ENCODE measurements at regions not wholly inside any gene's neighbourhood (a gene's known extent, or its start where the extent isn't known, plus 50 kb on each side); places are given as distances from the start of the nearest gene placed in this dataset.
"Not testable (repeated sequence)": the region's sequence is repeated elsewhere in the genome, so short reads cannot be mapped to it uniquely, and the experiment has no call there.

DNA sequence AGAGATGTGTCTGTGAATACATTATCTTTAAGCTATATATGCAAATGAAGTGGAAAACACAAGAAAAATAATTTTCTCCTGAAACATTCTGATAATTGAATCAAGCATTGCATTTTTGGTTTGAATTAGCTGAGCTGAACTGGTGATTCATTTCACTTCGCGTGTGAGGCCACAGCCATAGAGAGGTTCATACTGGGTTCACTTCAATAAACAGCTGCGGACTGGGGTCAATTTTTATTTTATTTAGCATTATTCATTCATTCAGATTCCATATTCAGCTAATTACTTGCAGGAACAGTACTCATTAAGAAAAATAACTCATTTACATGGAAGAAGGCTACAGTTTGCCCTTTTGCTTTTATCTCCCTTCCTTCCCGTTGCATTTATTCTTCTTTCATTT is 195.2 kb upstream of the LRIG3 start:
- TF ChIP-seq CTCF (IDR thresholded peaks at IDR 0.05; ENCODE audit: low read length) = no peak
- TF ChIP-seq EZH2phosphoT487 (IDR thresholded peaks at IDR 0.05; ENCODE audit: low read length) = no peak
- no peak for TF ChIP-seq EZH2 (optimal IDR thresholded peaks at IDR 0.05; ENCODE audit: low read depth, low read length)
- Histone ChIP-seq H3K9me3 (replicated peaks; ENCODE audit: insufficient read depth, low read length) (no peaks in the 10 kb centered on the region), H3K79me2 (ENCODE audit: low read length) (no peaks in the 10 kb centered on the region), H2AFZ (ENCODE audit: low read length) (no peak overlapping the region), H3K9ac (ENCODE audit: low read length) (no peak overlapping the region), H3K4me2 (ENCODE audit: low read depth, low read length) (no peak overlapping the region), H3K36me3 (replicated peaks; ENCODE audit: insufficient read depth, low read length) (no peaks in the 10 kb centered on the region), H3K27ac (ENCODE audit: low read length) (no peak overlapping the region), H3K9me2 (replicated peaks; ENCODE audit: insufficient read depth, low read length) (no peaks in the 10 kb centered on the region), H3K4me1 (ENCODE audit: low read length) (no peaks in the 10 kb centered on the region), H4K20me1 (ENCODE audit: insufficient read depth, low read length) (no peaks in the 10 kb centered on the region), H3F3A (ENCODE audit: insufficient read depth, low read length) (no peaks in the 10 kb centered on the region), H3K27me3 (replicated peaks; ENCODE audit: insufficient read depth, low read length) (no peaks in the 10 kb centered on the region), H3K4me3 (ENCODE audit: low read length) (no peak overlapping the region)
- no peak for DNase-seq

- H3K4me2 ChIP-seq (ENCODE audit: low read depth, low read length) = peak overlapping the region; percentile 36; the same call in 1 of the 2 replicates
These were observed 193.7 kb upstream of the LRIG3 start for GRCh38 chr12:59113831-59114615.

DNA sequence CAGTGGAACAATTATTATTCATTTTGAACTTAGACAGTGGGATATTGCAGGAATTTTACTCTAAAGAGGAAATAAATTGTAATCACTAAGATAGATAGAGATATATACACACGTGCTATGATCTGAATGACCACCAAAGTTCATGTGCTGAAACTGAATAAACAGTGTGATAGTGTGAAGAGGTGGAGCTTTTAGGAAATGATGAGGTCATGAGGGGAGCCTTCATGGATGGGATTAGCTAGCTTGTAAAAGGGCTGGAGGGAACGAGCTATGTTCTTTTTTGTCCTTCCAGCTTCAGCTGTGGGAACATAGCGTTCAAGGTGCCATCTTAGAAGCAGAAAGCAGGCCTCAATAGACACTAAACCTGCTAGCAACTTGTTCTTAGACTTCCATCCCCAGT is 191.5 kb upstream of the LRIG3 start:
- H3K4me3 ChIP-seq (ENCODE audit: low read length) = no peak overlapping the region
- H3F3A ChIP-seq (ENCODE audit: insufficient read depth, low read length) = no peaks in the 10 kb centered on the region
- H3K27ac ChIP-seq (ENCODE audit: low read length) = no peak overlapping the region
- H3K9me2 ChIP-seq (replicated peaks; ENCODE audit: insufficient read depth, low read length) = no peaks in the 10 kb centered on the region
- H3K9me3 ChIP-seq (replicated peaks; ENCODE audit: insufficient read depth, low read length) = no peaks in the 10 kb centered on the region
- no peaks in the 10 kb centered on the region for H3K36me3 ChIP-seq (replicated peaks; ENCODE audit: insufficient read depth, low read length)
- no peak overlapping the region for H3K4me2 ChIP-seq (ENCODE audit: low read depth, low read length)
- H3K4me1 ChIP-seq (ENCODE audit: low read length) = no peaks in the 10 kb centered on the region
- no peaks in the 10 kb centered on the region for H3K27me3 ChIP-seq (replicated peaks; ENCODE audit: insufficient read depth, low read length)
- H2AFZ ChIP-seq (ENCODE audit: low read length) = no peak overlapping the region
- no peak for TF ChIP-seq EZH2phosphoT487 (IDR thresholded peaks at IDR 0.05; ENCODE audit: low read length)
- no peak for TF ChIP-seq EZH2 (optimal IDR thresholded peaks at IDR 0.05; ENCODE audit: low read depth, low read length)
- TF ChIP-seq CTCF (IDR thresholded peaks at IDR 0.05; ENCODE audit: low read length) = no peak
- H3K9ac ChIP-seq (ENCODE audit: low read length) = no peak overlapping the region
- no peaks in the 10 kb centered on the region for H3K79me2 ChIP-seq (ENCODE audit: low read length)
- no peaks in the 10 kb centered on the region for H4K20me1 ChIP-seq (ENCODE audit: insufficient read depth, low read length)
- no peak for DNase-seq

More at GRCh38 chr12:59113831-59114615, 193.7 kb upstream of the LRIG3 start:
- Histone ChIP-seq H2AFZ (ENCODE audit: low read length) (peak overlapping the region; percentile 71), H3K36me3 (replicated peaks; ENCODE audit: insufficient read depth, low read length) (no peaks in the 10 kb centered on the region), H3K4me3 (ENCODE audit: low read length) (no peak overlapping the region), H3K27ac (ENCODE audit: low read length) (no peak overlapping the region), H3K4me1 (ENCODE audit: low read length) (no peaks in the 10 kb centered on the region), H3K79me2 (ENCODE audit: low read length) (no peaks in the 10 kb centered on the region), H3K27me3 (replicated peaks; ENCODE audit: insufficient read depth, low read length) (no peaks in the 10 kb centered on the region), H3K9me3 (replicated peaks; ENCODE audit: insufficient read depth, low read length) (no peaks in the 10 kb centered on the region), H3K9ac (ENCODE audit: low read length) (no peak overlapping the region), H3K9me2 (replicated peaks; ENCODE audit: insufficient read depth, low read length) (no peaks in the 10 kb centered on the region), H4K20me1 (ENCODE audit: insufficient read depth, low read length) (no peaks in the 10 kb centered on the region), H3F3A (ENCODE audit: insufficient read depth, low read length) (no peaks in the 10 kb centered on the region)
- peak; percentile 84 for DNase-seq
- peak; percentile 93 for TF ChIP-seq CTCF (IDR thresholded peaks at IDR 0.05; ENCODE audit: low read length)
- no peak for TF ChIP-seq EZH2phosphoT487 (IDR thresholded peaks at IDR 0.05; ENCODE audit: low read length)

- not testable (repeated sequence) for H3K27me3 ChIP-seq (replicated peaks; ENCODE audit: insufficient read depth, low read length); H3K4me3 ChIP-seq (ENCODE audit: low read length); H2AFZ ChIP-seq (ENCODE audit: low read length)
These were observed 188.2 kb upstream of the LRIG3 start for GRCh38 chr12:59108516-59108915.

More at GRCh38 chr12:59108516-59108915, 188.2 kb upstream of the LRIG3 start:
- H3F3A ChIP-seq (ENCODE audit: insufficient read depth, low read length); H4K20me1 ChIP-seq (ENCODE audit: insufficient read depth, low read length); DNase-seq; H3K9me2 ChIP-seq (replicated peaks; ENCODE audit: insufficient read depth, low read length); H3K4me2 ChIP-seq (ENCODE audit: low read depth, low read length); H3K9ac ChIP-seq (ENCODE audit: low read length); H3K4me1 ChIP-seq (ENCODE audit: low read length); H3K36me3 ChIP-seq (replicated peaks; ENCODE audit: insufficient read depth, low read length); H3K9me3 ChIP-seq (replicated peaks; ENCODE audit: insufficient read depth, low read length); H3K79me2 ChIP-seq (ENCODE audit: low read length); H3K27ac ChIP-seq (ENCODE audit: low read length): not testable (repeated sequence)

All from MM.1S (cell line).